GM12878 (cell line): ENCODE measurements at regions not wholly inside any gene's neighbourhood (a gene's known extent, or its start where the extent isn't known, plus 50 kb on each side); places are given as distances from the start of the nearest gene placed in this dataset.

ENCODE experiments used
- CBFB ChIP-seq: IDR thresholded peaks from 2 replicates; pipeline ENCODE4 v1.6.1; 2016; ENCODE audit warnings: antibody characterized with exemption, low read depth
- CREB1 ChIP-seq: IDR thresholded peaks from 2 replicates; pipeline ENCODE4 v1.6.1; 2012; ENCODE audit warnings: low read depth, mild to moderate bottlenecking, inconsistent platforms
- EGR1 ChIP-seq, 2 experiments: IDR thresholded peaks; 1 replicate in 1 of 2; 2 replicates in 1 of 2; pipeline ENCODE4 v1.6.1; 2011 to 2012; ENCODE audit warnings: low read depth in 2 of 2, low read length in 2 of 2, borderline replicate concordance in 1 of 2, mild to moderate bottlenecking in 1 of 2, moderate library complexity in 1 of 2
- EP300 ChIP-seq, 2 experiments: fragments of 150-350 bp in 1 of 2; IDR thresholded peaks; 2 replicates each; pipeline ENCODE4 v1.6.1; 2011 to 2012; ENCODE audit warnings: low read depth in 2 of 2, low read length in 2 of 2, borderline replicate concordance in 1 of 2, improper control_type of control experiment in 1 of 2, inconsistent platforms in 1 of 2; ENCODE audit not compliant: control insufficient read depth in 1 of 2
- EZH2 ChIP-seq: IDR thresholded peaks from 2 replicates; pipeline ENCODE4 v1.6.1; 2012; ENCODE audit warnings: low read depth, mild to moderate bottlenecking, control low read depth, inconsistent platforms, low read length, borderline replicate concordance; ENCODE audit not compliant: control insufficient read depth
- JUND ChIP-seq: IDR thresholded peaks from 2 replicates; pipeline ENCODE4 v1.6.1; 2012; ENCODE audit warnings: low read depth, mild to moderate bottlenecking, low read length, improper control_type of control experiment, moderate library complexity
- RAD21 ChIP-seq: IDR thresholded peaks from 2 replicates; pipeline ENCODE4 v1.6.1; 2011; ENCODE audit warnings: mild to moderate bottlenecking, low read depth, low read length, moderate library complexity; ENCODE audit not compliant: insufficient read depth
- RELA ChIP-seq: fragments of 450-650 bp; IDR thresholded peaks from 2 replicates; pipeline ENCODE4 v1.8.0; 2014; ENCODE audit warnings: borderline replicate concordance; ENCODE audit not compliant: partially characterized antibody
- REST ChIP-seq: IDR thresholded peaks from 2 replicates; pipeline ENCODE4 v1.6.1; 2012; ENCODE audit warnings: mild to moderate bottlenecking, low read depth, low read length
- TF ChIP-seq, protein P1 (sequence below), 3 experiments: IDR thresholded peaks in 2 of 3; conservative IDR thresholded peaks in 1 of 3; 2 replicates each; pipeline ENCODE4 v1.5.1; 2011; ENCODE audit warnings: low read depth in 3 of 3, low read length in 3 of 3, mild to moderate bottlenecking in 3 of 3, control low read depth in 2 of 3, moderate library complexity in 2 of 3, inconsistent platforms in 1 of 3, mixed read lengths in 1 of 3; ENCODE audit not compliant: control insufficient read depth in 2 of 3, insufficient read depth in 1 of 3; ENCODE audit errors: extremely low read depth in 1 of 3
- TF ChIP-seq, protein P2 (sequence below): fragments of 150-350 bp; IDR thresholded peaks from 2 replicates; pipeline ENCODE4 v1.6.1; 2016; ENCODE audit warnings: low read depth, low read length

GRCh38 chr5:43967165-43967564 is 364.2 kb downstream of the NNT start:
- TF ChIP-seq RAD21 (no peak), RELA (no peak), EP300 (IDR thresholded peaks at IDR 0.05; ENCODE audit: borderline replicate concordance in 1 of 2, control insufficient read depth in 1 of 2, low read depth in 2 of 2, low read length in 2 of 2) (no peak), REST (no peak), EGR1 (IDR thresholded peaks at IDR 0.05; ENCODE audit: borderline replicate concordance in 1 of 2, low read depth in 2 of 2, low read length in 2 of 2) (no peak), CBFB (no peak), JUND (no peak), EZH2 (no peak), CREB1 (no peak)
- TF ChIP-seq, protein P1, sequence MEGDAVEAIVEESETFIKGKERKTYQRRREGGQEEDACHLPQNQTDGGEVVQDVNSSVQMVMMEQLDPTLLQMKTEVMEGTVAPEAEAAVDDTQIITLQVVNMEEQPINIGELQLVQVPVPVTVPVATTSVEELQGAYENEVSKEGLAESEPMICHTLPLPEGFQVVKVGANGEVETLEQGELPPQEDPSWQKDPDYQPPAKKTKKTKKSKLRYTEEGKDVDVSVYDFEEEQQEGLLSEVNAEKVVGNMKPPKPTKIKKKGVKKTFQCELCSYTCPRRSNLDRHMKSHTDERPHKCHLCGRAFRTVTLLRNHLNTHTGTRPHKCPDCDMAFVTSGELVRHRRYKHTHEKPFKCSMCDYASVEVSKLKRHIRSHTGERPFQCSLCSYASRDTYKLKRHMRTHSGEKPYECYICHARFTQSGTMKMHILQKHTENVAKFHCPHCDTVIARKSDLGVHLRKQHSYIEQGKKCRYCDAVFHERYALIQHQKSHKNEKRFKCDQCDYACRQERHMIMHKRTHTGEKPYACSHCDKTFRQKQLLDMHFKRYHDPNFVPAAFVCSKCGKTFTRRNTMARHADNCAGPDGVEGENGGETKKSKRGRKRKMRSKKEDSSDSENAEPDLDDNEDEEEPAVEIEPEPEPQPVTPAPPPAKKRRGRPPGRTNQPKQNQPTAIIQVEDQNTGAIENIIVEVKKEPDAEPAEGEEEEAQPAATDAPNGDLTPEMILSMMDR (IDR thresholded peaks at IDR 0.05 in 2 of 3, conservative IDR thresholded peaks at IDR 0.05 in 1 of 3; ENCODE audit: control insufficient read depth in 2 of 3, extremely low read depth in 1 of 3, insufficient read depth in 1 of 3, low read depth in 3 of 3, low read length in 3 of 3) = no peak
- TF ChIP-seq, protein P2, sequence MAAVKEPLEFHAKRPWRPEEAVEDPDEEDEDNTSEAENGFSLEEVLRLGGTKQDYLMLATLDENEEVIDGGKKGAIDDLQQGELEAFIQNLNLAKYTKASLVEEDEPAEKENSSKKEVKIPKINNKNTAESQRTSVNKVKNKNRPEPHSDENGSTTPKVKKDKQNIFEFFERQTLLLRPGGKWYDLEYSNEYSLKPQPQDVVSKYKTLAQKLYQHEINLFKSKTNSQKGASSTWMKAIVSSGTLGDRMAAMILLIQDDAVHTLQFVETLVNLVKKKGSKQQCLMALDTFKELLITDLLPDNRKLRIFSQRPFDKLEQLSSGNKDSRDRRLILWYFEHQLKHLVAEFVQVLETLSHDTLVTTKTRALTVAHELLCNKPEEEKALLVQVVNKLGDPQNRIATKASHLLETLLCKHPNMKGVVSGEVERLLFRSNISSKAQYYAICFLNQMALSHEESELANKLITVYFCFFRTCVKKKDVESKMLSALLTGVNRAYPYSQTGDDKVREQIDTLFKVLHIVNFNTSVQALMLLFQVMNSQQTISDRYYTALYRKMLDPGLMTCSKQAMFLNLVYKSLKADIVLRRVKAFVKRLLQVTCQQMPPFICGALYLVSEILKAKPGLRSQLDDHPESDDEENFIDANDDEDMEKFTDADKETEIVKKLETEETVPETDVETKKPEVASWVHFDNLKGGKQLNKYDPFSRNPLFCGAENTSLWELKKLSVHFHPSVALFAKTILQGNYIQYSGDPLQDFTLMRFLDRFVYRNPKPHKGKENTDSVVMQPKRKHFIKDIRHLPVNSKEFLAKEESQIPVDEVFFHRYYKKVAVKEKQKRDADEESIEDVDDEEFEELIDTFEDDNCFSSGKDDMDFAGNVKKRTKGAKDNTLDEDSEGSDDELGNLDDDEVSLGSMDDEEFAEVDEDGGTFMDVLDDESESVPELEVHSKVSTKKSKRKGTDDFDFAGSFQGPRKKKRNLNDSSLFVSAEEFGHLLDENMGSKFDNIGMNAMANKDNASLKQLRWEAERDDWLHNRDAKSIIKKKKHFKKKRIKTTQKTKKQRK = no peak
